ENCODE measurements at regions not wholly inside any gene's neighbourhood (a gene's known extent, or its start where the extent isn't known, plus 50 kb on each side); places are given as distances from the start of the nearest gene placed in this dataset.

DNA sequence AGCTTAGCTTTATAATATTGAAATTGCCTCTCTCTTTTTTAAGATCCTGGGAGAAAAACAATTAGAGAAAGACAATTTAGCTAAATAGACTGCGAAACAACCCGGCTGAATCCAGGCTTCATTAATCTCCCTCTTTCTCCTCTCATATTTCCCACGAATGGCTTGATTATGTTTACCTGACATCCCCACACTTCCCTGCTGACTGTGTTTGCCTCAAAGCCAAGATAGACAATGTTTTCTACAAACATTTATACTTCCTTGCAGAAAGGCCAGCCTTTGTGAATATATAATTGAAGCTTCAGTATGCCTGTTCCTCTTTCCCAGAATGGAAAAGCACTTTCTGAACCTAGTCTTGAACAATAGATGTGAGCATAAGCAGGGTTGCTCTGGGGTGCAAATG lies 566.8 kb downstream of the PDHA2 start:
- TF ChIP-seq SRF (IDR thresholded peaks at IDR 0.05; ENCODE audit: low read depth): no peak
- no peak for TF ChIP-seq TCF7L2 (IDR thresholded peaks at IDR 0.05; ENCODE audit: borderline replicate concordance, extremely low read depth, insufficient read depth, insufficient read length)
- TF ChIP-seq POLR2A (IDR thresholded peaks at IDR 0.05; ENCODE audit: borderline replicate concordance, extremely low read depth, insufficient read depth, insufficient read length): no peak
- TF ChIP-seq, protein P1, sequence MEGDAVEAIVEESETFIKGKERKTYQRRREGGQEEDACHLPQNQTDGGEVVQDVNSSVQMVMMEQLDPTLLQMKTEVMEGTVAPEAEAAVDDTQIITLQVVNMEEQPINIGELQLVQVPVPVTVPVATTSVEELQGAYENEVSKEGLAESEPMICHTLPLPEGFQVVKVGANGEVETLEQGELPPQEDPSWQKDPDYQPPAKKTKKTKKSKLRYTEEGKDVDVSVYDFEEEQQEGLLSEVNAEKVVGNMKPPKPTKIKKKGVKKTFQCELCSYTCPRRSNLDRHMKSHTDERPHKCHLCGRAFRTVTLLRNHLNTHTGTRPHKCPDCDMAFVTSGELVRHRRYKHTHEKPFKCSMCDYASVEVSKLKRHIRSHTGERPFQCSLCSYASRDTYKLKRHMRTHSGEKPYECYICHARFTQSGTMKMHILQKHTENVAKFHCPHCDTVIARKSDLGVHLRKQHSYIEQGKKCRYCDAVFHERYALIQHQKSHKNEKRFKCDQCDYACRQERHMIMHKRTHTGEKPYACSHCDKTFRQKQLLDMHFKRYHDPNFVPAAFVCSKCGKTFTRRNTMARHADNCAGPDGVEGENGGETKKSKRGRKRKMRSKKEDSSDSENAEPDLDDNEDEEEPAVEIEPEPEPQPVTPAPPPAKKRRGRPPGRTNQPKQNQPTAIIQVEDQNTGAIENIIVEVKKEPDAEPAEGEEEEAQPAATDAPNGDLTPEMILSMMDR (IDR thresholded peaks at IDR 0.05 in 2 of 3, conservative IDR thresholded peaks at IDR 0.05 in 1 of 3; ENCODE audit: borderline replicate concordance in 1 of 3, insufficient read depth in 1 of 3, low read depth in 2 of 3, low read length in 2 of 3): no peak
- TF ChIP-seq YY1 (IDR thresholded peaks at IDR 0.05; ENCODE audit: extremely low read depth, insufficient replicate concordance, low read depth, low read length): no peak
- no peak for TF ChIP-seq SP1 (IDR thresholded peaks at IDR 0.05; ENCODE audit: low read depth)
- no peak for TF ChIP-seq RAD21 (IDR thresholded peaks at IDR 0.05; ENCODE audit: low read depth)
- TF ChIP-seq EZH2 (IDR thresholded peaks at IDR 0.05): no peak
- no peak for TF ChIP-seq FOSL1 (IDR thresholded peaks at IDR 0.05; ENCODE audit: low read depth)
- no peak for TF ChIP-seq EGR1 (IDR thresholded peaks at IDR 0.05; ENCODE audit: low read depth)
- TF ChIP-seq, protein P2, sequence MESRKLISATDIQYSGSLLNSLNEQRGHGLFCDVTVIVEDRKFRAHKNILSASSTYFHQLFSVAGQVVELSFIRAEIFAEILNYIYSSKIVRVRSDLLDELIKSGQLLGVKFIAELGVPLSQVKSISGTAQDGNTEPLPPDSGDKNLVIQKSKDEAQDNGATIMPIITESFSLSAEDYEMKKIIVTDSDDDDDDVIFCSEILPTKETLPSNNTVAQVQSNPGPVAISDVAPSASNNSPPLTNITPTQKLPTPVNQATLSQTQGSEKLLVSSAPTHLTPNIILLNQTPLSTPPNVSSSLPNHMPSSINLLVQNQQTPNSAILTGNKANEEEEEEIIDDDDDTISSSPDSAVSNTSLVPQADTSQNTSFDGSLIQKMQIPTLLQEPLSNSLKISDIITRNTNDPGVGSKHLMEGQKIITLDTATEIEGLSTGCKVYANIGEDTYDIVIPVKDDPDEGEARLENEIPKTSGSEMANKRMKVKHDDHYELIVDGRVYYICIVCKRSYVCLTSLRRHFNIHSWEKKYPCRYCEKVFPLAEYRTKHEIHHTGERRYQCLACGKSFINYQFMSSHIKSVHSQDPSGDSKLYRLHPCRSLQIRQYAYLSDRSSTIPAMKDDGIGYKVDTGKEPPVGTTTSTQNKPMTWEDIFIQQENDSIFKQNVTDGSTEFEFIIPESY (IDR thresholded peaks at IDR 0.05; ENCODE audit: extremely low read depth, insufficient replicate concordance, low read length): no peak
- TF ChIP-seq POLR2AphosphoS5 (IDR thresholded peaks at IDR 0.05; ENCODE audit: low read depth, low read length): no peak
- TF ChIP-seq ZNF274 (IDR thresholded peaks at IDR 0.05; ENCODE audit: low read depth, low read length): no peak
